SK-N-SH treated with all-trans-retinoic acid at 6 μM for 48 hours (cell line): ENCODE measurements at regions not wholly inside any gene's neighbourhood (a gene's known extent, or its start where the extent isn't known, plus 50 kb on each side); places are given as distances from the start of the nearest gene placed in this dataset.

Source experiments
- ARNTL ChIP-seq: fragments of 450-650 bp; formaldehyde crosslinking; IDR thresholded peaks from 2 replicates; pipeline ENCODE4 v1.5.0; 2020; ENCODE audit warnings: low read depth, mild to moderate bottlenecking, moderate library complexity, borderline replicate concordance
- ESRRG ChIP-seq: fragments of 250-450 bp; sonication (Bioruptor Pico); IDR thresholded peaks from 2 replicates; pipeline ENCODE4 v1.6.1; 2021; ENCODE audit warnings: mild to moderate bottlenecking
- PATZ1 ChIP-seq: fragments of 250-450 bp; sonication (Bioruptor Pico); IDR thresholded peaks from 2 replicates; pipeline ENCODE4 v1.8.0; 2020; ENCODE audit warnings: mild to moderate bottlenecking, moderate library complexity, borderline replicate concordance
- RARB ChIP-seq: fragments of 250-450 bp; sonication (Bioruptor Pico); IDR thresholded peaks from 2 replicates; pipeline ENCODE4 v1.8.0; 2021; ENCODE audit warnings: mild to moderate bottlenecking, moderate library complexity
- SNAI2 ChIP-seq: fragments of 250-450 bp; sonication (Bioruptor Pico); IDR thresholded peaks from 2 replicates; pipeline ENCODE4 v1.5.0; 2020; ENCODE audit warnings: mild to moderate bottlenecking, moderate library complexity
- TOX ChIP-seq: fragments of 250-450 bp; sonication (Bioruptor Pico); IDR thresholded peaks from 2 replicates; pipeline ENCODE4 v1.8.0; 2021; ENCODE audit warnings: mild to moderate bottlenecking, moderate library complexity, borderline replicate concordance
- TSHZ2 ChIP-seq: fragments of 250-450 bp; sonication (Bioruptor Pico); IDR thresholded peaks from 2 replicates; pipeline ENCODE4 v1.5.0; 2020; ENCODE audit warnings: mild to moderate bottlenecking, moderate library complexity
- ZFP3 ChIP-seq: fragments of 250-450 bp; sonication (Bioruptor Pico); IDR thresholded peaks from 2 replicates; pipeline ENCODE4 v1.5.0; 2020; ENCODE audit warnings: mild to moderate bottlenecking, moderate library complexity
- ZFP30 ChIP-seq: fragments of 450-650 bp; formaldehyde crosslinking; IDR thresholded peaks from 2 replicates; pipeline ENCODE4 v1.5.0; 2022; ENCODE audit warnings: mild to moderate bottlenecking, moderate library complexity
- TF ChIP-seq, protein P1 (sequence below): fragments of 250-450 bp; sonication (Bioruptor Pico); IDR thresholded peaks from 2 replicates; pipeline ENCODE4 v1.5.1; 2021; ENCODE audit warnings: mild to moderate bottlenecking, moderate library complexity
- TF ChIP-seq, protein P2 (sequence below): fragments of 250-450 bp; sonication (Bioruptor Pico); IDR thresholded peaks from 2 replicates; pipeline ENCODE4 v1.8.0; 2021; ENCODE audit warnings: low read depth, mild to moderate bottlenecking, moderate library complexity, borderline replicate concordance

- no peak for TF ChIP-seq TSHZ2 (CRISPR knock-in tag)
- no peak for TF ChIP-seq ZFP3
- TF ChIP-seq, protein P1, sequence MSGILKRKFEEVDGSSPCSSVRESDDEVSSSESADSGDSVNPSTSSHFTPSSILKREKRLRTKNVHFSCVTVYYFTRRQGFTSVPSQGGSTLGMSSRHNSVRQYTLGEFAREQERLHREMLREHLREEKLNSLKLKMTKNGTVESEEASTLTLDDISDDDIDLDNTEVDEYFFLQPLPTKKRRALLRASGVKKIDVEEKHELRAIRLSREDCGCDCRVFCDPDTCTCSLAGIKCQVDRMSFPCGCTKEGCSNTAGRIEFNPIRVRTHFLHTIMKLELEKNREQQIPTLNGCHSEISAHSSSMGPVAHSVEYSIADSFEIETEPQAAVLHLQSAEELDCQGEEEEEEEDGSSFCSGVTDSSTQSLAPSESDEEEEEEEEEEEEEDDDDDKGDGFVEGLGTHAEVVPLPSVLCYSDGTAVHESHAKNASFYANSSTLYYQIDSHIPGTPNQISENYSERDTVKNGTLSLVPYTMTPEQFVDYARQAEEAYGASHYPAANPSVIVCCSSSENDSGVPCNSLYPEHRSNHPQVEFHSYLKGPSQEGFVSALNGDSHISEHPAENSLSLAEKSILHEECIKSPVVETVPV: no peak
- TF ChIP-seq, protein P2, sequence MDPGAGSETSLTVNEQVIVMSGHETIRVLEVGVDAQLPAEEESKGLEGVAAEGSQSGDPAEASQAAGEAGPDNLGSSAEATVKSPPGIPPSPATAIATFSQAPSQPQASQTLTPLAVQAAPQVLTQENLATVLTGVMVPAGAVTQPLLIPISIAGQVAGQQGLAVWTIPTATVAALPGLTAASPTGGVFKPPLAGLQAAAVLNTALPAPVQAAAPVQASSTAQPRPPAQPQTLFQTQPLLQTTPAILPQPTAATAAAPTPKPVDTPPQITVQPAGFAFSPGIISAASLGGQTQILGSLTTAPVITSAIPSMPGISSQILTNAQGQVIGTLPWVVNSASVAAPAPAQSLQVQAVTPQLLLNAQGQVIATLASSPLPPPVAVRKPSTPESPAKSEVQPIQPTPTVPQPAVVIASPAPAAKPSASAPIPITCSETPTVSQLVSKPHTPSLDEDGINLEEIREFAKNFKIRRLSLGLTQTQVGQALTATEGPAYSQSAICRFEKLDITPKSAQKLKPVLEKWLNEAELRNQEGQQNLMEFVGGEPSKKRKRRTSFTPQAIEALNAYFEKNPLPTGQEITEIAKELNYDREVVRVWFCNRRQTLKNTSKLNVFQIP: no peak
- no peak for TF ChIP-seq RARB (CRISPR knock-in tag)
- no peak for TF ChIP-seq ESRRG (CRISPR knock-in tag)
- no peak for TF ChIP-seq ZFP30 (CRISPR knock-in tag)
- TF ChIP-seq ARNTL (CRISPR knock-in tag): no peak
- no peak for TF ChIP-seq TOX
- TF ChIP-seq PATZ1 (CRISPR knock-in tag): no peak
- no peak for TF ChIP-seq SNAI2 (CRISPR knock-in tag)
Observed at GRCh38 chr10:85032981-85033380, 704.6 kb downstream of the CCSER2 start.
